GM18498 (cell line): ENCODE measurements at regions not wholly inside any gene's neighbourhood (a gene's known extent, or its start where the extent isn't known, plus 50 kb on each side); places are given as distances from the start of the nearest gene placed in this dataset.
"Not testable (repeated sequence)": the region's sequence is repeated elsewhere in the genome, so short reads cannot be mapped to it uniquely, and the experiment has no call there.

ENCODE experiments used
- ATAC-seq: cut with Tn5 transposase; IDR thresholded peaks from one replicate; pipeline ENCODE4 v1.9.1; 2021; ENCODE audit warnings: mild to moderate bottlenecking, moderate library complexity; ENCODE audit not compliant: unreplicated experiment

DNA sequence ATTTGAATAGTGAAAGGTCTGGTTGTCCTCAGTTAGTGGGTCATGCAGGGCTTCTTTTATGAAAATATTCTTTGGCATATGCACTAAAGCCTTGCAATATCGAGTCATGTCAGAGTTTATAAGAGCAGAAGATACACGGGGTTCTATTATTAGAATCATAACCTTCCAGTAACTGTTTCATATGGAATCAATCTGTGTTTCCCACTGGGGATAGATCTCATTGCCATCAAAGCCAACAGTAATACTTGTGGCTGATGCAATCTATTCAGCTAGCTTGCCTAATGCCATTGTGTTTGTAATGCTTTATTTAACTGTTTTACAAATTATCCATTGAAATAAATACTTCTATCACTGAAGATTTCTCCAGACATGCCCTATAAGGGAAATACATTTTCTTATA, 746.9 kb upstream of the PCDH9 start:
- no peak for ATAC-seq

DNA sequence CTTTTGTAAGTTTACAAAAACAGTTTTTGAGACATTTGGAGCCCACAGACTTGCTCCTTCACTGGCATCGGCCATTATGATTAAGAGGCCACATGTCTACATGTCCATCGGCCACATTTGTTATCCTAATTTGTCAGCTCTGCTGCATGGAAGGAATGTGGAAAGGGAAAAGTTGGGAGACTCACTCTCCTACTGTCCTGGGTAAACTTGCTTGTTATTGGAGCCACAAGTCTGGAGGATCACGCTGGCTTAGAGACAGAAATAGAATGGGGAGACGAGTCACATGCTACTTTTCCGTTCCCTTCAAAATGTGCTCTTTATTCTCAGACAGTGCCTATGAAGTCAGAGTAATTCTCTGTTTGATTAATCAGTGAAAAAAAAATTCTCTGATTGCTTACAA, 741.2 kb upstream of the PCDH9 start:
- no peak for ATAC-seq

DNA sequence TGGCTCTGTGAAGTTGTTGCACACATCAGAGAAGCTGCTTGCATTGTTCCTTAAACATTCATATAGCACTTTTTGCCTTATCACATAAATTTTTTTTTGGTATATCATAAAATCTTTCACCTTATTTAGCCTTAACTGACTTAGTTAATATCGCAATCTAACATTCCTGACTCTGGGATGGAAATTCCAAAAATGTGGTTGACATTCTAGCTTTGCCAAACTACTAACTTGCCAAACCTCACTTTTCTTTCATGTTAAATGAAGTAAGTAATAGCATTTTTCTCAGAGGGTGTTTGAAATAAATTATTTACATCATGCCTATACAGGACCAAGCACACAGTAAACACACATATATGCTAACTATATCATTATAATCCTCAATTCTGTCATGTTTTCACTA, 736.9 kb upstream of the PCDH9 start:
- no peak for ATAC-seq

DNA sequence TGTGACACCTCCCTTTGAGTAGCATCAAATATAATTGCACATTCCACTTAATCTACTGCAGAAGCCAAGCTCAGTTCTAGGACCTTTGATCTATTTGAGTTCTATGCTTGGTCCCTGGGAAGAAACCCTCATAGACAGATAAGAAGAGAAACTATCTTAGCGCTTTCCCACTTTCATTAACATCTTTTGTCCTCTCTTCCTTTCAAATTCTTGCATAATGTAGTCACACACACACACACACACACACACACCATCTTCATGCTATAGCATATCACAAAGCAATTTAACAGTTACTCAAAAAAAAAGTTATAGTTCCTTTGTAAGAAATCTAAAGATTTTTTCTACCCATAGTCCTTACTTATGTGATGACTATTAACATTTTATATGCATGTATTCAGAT, 735.9 kb upstream of the PCDH9 start:
- ATAC-seq, result no peak

DNA sequence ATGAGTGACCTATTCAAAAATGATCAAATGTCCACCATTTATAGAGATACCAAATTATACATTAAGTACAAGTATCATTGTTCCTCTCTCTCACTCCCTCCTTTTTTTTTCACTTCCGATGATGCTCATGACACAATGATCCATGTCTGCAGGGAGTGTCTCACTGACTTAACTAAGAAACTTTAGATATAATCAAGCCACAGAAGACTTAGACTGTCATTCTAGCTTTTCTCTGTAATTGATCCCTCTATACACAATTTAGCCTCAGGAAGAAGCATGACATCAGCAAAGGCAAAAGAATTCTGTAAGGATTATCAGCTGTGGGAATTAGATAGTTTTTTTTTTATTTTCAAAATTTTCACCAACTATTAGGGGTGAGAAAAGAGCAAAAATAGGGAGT, 734.9 kb upstream of the PCDH9 start:
- ATAC-seq, result no peak

DNA sequence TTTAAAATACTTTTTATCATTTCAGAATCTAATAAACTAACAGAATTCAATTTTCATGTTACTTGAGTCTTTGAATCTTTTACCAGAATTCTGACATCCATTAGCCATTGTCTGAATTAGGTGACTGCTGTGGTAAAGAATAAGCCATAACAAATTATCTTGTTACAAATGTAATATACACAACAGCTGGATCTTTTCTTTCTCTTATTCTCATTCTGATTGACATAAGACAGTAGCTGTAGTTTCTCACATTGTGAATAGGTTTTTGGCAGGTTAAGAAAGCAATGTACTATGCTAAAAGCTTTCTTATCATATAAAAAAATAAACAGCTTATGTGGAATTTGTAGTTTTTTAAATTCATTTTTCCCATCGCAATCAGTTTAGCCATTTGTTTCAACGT, 734.0 kb upstream of the PCDH9 start:
- ATAC-seq, result no peak

DNA sequence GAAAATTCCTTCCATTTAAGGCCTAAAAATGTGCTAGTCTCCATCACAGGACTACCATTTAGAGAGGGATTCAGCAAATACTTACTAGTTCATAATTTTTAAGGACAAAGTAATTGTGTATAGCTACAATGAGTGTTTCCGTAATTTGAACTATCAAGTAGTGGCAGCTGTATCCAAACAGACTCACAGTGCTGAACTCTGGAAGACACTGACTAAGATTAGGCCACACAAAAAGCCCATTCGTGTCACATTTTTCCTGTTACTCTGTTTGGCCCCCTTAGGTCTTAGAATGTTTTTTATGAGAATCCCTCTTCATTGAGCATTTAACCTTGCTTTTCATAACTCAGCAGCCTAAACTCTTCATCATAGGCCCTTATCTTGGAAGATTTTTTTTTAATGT, 731.2 kb upstream of the PCDH9 start:
- ATAC-seq, result no peak

DNA sequence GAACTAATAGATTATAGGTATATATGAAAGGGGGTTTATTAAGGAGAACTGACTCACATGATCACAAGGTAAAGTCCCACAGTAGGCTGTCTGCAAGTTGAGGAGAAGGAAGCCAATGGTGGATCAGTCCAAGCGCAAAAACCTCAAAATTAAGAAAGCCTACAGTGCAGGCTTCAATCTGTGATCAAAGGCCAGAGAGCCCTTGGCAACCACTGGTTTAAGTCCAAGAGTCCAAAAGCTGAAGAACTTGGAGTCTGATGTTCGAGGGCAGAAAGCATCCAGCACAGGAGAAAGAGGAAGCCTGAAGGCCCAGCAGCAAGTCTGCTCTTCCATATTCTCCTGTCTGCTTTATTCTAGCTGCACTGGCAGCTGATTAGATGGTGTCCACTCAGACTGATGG, 721.3 kb upstream of the PCDH9 start:
- ATAC-seq, result no peak

DNA sequence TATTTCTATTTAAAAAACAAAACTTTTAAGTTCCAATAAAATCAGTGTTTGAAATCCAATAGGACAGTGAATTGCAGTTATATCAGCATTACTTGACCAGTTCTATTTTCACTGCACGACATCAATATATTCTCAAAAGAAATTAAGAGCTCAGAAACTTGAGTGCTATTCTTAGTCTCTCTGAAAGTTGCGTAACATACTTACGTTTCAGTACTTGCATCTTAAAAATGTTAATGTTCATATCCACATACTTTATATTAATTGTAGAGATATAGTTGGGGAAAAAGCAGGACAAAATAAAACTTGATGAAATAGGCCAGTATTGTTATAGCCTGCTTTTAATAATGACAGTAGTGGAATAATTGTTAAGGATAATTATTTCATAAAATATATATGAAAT, 720.5 kb upstream of the PCDH9 start:
- no peak for ATAC-seq

DNA sequence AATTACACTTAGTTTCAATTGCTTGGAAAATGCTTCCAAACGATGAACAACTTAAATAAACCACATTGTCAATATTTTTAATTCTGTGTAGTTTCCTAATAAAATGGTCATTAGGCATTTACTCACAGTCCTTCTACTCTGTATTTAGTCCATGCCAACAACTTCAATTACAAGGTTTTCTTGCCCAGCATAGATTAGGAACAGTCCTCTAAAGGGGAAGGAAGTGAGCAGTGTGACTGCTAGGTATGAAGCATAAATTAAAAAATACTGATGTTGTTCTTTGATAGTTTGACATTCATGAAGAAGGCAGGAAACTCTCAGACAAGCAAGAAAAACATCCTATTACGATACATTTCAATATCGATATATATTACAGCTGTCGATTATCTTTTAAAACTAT, 716.0 kb upstream of the PCDH9 start:
- no peak for ATAC-seq

DNA sequence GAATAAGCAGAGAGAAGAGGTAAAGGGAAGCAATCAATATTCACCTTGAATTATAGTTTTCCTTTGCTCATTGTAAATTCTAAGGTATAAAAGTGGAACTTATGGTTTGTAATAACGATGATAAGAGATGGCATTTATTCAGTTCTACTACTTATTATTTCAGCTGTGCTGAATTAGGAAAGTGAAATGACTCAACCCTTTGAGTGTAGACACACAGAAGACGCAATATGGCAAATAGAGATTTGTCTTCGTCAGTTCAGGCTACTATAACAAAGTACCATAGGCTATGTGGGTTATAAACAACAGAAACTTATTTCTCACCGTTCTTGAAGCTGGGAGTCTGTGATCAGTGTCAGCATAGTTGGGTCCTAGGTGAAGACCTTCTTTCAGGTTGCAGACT, 713.0 kb upstream of the PCDH9 start:
- no peak for ATAC-seq

DNA sequence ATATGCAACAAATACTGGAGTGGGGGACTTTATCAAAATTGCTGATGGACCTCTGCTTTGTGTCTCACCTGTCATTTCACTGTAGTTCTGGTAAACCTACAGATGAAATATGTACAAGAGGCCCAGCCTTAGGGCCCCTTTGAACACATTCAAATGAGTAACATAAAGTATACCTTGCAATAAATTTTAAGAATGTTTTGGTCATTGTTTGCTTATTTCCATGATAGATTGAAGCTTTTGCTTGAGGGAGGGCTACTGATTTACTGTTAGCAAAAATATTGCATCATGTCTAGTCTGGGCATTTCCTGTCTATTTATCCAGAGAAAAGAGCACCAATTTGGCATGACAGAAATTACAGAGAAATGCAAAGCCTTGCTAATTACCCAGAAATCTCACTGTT, 705.5 kb upstream of the PCDH9 start:
- no peak for ATAC-seq

DNA sequence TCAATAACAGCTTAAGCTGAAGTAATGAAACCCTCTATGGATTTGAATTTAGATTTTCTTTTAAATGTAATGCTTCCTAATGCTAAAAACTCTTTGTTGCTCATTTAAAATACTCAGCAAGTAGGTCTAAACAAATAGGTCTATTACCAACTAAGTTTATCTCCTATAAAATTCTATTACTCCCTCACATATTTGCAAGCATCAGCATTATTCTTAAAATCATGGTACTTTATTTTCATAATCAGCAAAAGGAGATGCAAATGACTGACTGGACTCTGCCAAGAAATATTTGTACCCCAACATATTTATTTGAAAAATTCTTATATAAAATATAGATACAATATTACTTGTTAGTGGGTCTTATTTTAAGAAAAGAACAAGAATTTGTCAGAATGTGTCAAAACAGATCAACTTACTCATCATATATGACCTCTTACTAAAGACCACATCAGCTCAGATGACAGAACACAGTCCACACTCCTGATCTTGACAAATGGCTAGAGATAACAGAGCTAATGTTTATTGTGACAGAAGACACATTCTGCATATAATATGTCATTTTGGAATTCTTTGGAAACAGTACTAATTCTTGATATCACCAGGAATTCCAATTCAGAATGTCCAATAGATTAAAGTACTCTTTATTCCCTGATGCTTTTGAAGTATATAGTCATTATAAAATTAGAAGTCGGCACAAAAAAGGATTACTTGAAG, 704.6 kb upstream of the PCDH9 start:
- no peak for ATAC-seq

DNA sequence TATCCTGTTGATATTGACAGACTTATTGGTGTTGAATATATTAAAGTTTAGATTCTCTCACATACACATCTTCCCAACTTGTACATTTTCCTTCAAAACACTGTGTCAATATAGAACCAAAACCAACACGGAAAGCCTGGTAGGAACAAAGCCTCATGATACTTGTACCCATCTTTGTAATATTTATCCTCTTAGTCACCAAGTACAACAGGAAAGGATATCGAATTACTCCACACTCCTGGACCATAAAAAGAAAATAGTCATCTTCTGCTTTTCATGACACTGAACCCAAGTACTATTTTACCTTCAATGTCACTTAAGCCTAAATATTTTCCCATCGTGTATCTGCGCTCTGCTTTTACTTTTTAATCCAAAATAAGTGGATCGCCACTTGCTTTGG, 702.9 kb upstream of the PCDH9 start:
- ATAC-seq, result no peak

DNA sequence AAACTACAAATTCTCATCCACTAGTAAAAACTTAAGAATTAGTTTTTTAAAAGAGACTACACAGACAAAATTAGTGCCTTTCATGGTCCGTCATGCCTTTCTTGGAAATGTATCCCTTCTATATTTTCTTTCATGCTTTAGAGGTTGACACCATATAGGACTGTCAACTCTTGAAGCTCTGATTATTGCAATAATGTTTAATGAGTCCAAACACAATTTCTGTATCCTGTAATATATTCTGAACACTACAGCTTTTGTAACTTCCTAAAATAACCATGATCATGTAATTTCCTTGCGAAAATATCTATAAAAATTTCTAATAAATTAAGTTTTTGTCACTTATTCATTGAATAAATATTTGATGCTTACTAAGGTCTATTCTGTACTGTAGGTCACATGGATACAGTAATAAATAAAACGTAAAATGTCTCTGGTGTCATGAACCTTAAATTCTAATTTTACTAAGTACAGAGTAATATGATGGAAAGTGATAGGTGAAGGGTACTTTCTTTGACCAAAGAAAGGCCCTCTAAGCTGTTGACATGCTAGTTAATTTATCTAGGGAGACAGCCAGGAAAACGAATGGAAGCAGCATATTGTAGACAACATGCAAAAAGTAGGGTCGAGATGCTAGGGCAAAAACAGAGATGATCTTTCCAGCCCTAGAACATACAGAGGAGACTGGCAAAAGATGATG, 687.3 kb upstream of the PCDH9 start:
- no peak for ATAC-seq

DNA sequence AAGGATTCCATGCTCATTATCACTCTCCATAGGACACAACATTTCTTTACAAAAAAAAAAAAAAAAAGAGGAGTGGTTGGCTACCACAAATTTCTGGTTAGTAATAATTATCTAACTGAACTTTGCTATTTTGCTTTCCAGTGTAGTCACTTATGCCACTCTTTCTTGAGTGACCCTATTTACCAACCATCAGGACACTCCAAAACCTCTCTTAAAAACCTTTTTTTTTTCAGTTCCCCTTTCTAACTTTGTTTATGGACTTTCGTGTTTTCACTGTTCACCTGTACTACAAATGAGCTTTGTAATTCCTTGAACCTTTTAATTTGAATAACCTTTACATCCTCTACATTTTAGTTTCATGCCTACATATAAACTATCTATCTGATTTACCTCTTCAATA, 686.5 kb upstream of the PCDH9 start:
- no peak for ATAC-seq

DNA sequence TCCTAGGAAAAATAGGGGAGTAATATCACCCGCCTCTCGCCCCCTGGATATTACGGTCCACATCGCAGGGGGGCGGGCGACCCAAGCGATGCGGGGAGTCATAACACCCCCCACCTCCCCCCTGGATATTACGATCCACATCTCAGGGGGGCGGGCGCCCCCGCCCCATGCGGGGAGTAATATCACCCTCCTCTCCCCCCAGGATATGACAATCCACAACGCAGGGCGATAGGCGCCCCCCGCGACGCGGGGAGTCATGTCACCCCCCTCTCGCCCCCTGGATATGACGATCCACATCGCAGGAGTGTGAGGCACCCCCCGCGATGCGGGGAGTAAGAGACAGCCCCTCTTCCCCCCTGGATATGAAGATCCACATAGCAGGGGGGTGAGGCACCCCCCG, 684.4 kb upstream of the PCDH9 start:
- no peak for ATAC-seq

DNA sequence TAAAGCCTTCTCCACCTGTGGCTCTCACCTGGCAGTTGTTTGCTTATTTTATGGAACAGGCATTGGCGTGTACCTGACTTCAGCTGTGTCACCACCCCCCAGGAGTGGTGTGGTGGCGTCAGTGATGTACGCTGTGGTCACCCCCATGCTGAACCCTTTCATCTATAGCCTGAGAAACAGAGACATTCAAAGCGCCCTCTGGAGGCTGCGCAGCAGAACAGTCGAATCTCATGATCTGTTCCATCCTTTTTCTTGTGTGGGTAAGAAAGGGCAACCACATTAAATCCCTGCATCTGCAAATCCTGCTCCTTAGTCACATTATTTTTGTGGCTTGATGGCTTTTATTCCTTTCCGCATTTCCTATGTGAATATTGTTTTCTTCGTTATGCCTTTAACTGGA, 672.8 kb upstream of the PCDH9 start:
- ATAC-seq, result not testable (repeated sequence)

DNA sequence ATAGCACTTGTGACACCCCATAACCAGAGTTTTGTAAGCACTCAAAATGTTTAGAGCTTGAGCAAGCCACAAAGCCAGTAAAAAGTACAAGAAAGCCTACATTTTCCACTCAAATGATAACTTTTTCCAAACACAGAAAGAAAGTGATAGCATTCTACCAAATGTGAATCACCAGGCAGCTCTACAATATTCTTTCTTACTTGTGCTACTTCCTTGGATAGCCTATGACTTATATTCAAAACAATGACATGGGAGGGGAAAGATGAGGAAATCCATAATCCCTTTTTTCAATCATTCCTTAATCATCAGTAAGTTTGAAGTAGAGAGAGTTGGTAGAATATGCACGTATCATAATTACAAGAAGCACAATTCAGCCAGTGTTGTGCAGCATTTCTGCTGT, 650.8 kb upstream of the PCDH9 start:
- no peak for ATAC-seq

DNA sequence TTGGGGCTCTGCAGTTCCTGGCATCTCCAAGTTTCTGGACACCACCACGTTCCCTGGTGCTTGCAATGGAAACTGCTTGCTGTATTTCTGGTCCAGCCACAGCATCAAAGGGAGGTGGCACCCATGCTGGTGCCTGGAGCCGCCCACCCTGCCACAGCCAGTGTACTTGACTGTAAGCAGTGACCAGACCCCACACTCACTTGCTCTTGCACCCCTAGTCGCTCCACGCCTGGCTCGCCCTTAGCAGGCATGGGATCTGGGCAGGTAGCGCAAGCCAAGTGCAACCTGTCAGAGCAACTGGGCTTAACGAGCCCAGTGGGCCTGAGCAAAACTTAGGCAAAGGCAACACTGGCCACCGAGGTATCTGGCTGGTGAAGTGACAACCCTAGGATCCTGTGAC, 648.2 kb upstream of the PCDH9 start:
- ATAC-seq, result no peak

DNA sequence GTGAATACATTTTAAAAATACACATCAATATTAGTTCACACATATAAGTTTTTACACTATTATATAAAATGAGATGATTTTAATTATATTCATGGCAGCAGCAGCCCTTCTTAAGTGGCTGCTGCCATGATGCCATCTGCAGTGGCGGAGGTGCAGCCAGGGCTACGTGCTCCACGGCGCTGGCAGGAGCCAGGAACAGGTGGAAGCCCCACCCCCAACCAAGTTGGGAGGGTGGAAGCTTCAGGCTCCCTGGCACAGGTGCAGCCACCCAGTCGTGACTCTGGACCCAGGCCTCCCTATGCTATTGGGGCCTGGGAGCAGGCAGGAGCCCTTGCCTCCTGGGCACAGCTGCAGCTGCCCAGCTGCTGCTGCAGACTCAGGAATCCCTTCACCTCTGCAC, 646.9 kb upstream of the PCDH9 start:
- no peak for ATAC-seq

DNA sequence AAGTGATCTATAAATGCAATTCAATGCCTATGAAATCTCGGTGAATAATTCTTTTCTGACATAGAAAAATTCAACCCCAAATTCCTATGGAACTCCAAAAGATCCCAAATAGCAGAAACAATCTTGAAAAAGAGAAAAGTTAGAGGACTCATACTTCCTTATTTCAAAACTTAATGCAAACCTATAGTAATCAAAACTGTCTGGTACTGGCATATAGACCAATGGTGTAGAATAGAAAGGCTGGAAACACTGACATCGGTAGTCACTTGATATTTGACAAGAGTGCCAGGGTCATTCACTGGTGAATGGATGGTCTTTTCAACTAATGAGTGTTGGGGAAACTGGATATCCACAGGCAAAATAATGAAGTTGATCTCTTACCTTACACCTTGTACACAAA, 637.1 kb upstream of the PCDH9 start:
- no peak for ATAC-seq

DNA sequence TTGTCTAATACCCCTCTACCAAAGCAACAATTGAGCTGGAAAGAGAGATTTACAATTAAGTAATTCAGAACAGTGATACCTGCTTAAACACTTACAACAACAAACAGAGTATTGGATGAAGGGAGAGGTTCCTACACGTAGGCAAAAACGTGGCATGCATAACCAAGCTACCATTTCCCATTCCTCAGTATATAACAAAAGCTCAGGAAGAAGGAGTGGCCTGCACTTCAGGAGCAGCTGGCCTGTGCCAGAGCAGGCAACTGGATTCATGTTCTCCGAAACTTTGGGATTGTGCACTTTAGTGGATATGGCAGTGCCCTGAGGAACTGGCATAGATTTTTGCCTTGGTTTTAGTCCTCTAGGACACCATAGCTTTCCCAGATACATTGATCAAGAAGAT, 630.2 kb upstream of the PCDH9 start:
- no peak for ATAC-seq
